IMR-90 (cell line): ENCODE measurements at regions not wholly inside any gene's neighbourhood (a gene's known extent, or its start where the extent isn't known, plus 50 kb on each side); places are given as distances from the start of the nearest gene placed in this dataset.

Source experiments
- ATAC-seq: fragments of 200-7000 bp; cut with Tn5 transposase; 2 replicates; pipeline ENCODE4 v1.9.1; 2020; ENCODE audit warnings: low read depth, mild to moderate bottlenecking, moderate library complexity
- BruUV-seq: library from RNA; stranded (reverse); fragments of 400-500 nt; replicated peaks from 2 replicates; lab custom pipeline; 2021; lab: Mats Ljungman, UMichigan
- CTCF ChIA-PET: fragments of 300-600 bp; formaldehyde crosslinking; extraction: SDS; loops from one replicate; lab custom pipeline; 2021; ENCODE audit warnings: antibody characterized with exemption; lab: Yijun Ruan, JAX
- POLR2A ChIA-PET: fragments of 300-600 bp; sonication (Branson Sonifier 250); formaldehyde crosslinking; loops from one replicate; lab custom pipeline; 2022; ENCODE audit warnings: antibody characterized with exemption; ENCODE audit not compliant: unreplicated experiment; lab: Charles Lee
- DNase-seq: peaks from one replicate; pipeline ENCODE4 v3.0.0; 2013
- H2AFZ ChIP-seq: replicated peaks from 2 replicates; pipeline ENCODE3; 2013; ENCODE audit warnings: low read length, mild to moderate bottlenecking; ENCODE audit not compliant: poor library complexity
- H2AK5ac ChIP-seq: 2 replicates; pipeline ENCODE4 v1.6.1; 2013; ENCODE audit warnings: low read depth, low read length, inconsistent platforms
- H2AK9ac ChIP-seq: replicated peaks from 2 replicates; pipeline ENCODE3; 2013; ENCODE audit warnings: mild to moderate bottlenecking, low read depth, low read length, moderate library complexity; ENCODE audit not compliant: poor library complexity
- H2BK120ac ChIP-seq: 2 replicates; pipeline ENCODE4 v1.6.1; 2013; ENCODE audit warnings: low read depth, low read length, inconsistent platforms
- H2BK15ac ChIP-seq: 3 replicates; pipeline ENCODE4 v1.6.1; 2013; ENCODE audit warnings: low read depth, low read length, inconsistent platforms
- H2BK20ac ChIP-seq: 2 replicates; pipeline ENCODE4 v1.6.1; 2013; ENCODE audit warnings: low read depth, mild to moderate bottlenecking, inconsistent platforms, low read length, moderate library complexity
- H2BK5ac ChIP-seq: 2 replicates; pipeline ENCODE4 v1.6.1; 2013; ENCODE audit warnings: mild to moderate bottlenecking, low read depth, low read length, inconsistent platforms; ENCODE audit not compliant: poor library complexity, severe bottlenecking
- H3K14ac ChIP-seq: replicated peaks from 2 replicates; pipeline ENCODE4 v1.6.1; 2013; ENCODE audit warnings: low read depth, low read length, inconsistent platforms
- H3K18ac ChIP-seq: 2 replicates; pipeline ENCODE4 v1.6.1; 2013; ENCODE audit warnings: low read depth, low read length, control low read depth
- H3K23ac ChIP-seq: 2 replicates; pipeline ENCODE4 v1.6.1; 2013; ENCODE audit warnings: low read depth, low read length, inconsistent platforms
- H3K27ac ChIP-seq: 2 replicates; pipeline ENCODE4 v1.5.1; 2013; ENCODE audit warnings: mild to moderate bottlenecking, control low read depth, low read length; ENCODE audit not compliant: insufficient read depth
- H3K27me3 ChIP-seq: 2 replicates; pipeline ENCODE4 v1.6.1; 2013; ENCODE audit warnings: low read length; ENCODE audit not compliant: control insufficient read depth, insufficient read depth
- H3K36me3 ChIP-seq: 2 replicates; pipeline ENCODE4 v1.6.1; 2013; ENCODE audit warnings: low read length, mixed read lengths; ENCODE audit not compliant: control insufficient read depth, insufficient read depth
- H3K4ac ChIP-seq: 2 replicates; pipeline ENCODE4 v1.6.1; 2013; ENCODE audit warnings: low read depth, low read length, inconsistent platforms
- H3K4me1 ChIP-seq: 2 replicates; pipeline ENCODE4 v1.6.1; 2013; ENCODE audit warnings: low read length, mixed read lengths; ENCODE audit not compliant: control insufficient read depth, insufficient read depth
- H3K4me2 ChIP-seq: 2 replicates; pipeline ENCODE4 v1.6.1; 2013; ENCODE audit warnings: low read depth, mild to moderate bottlenecking, control low read depth, low read length, moderate library complexity
- H3K4me3 ChIP-seq: 2 replicates; pipeline ENCODE4 v1.5.1; 2013; ENCODE audit warnings: low read depth, mild to moderate bottlenecking, control low read depth, low read length, moderate library complexity; ENCODE audit not compliant: insufficient read depth
- H3K56ac ChIP-seq: 2 replicates; pipeline ENCODE4 v1.6.1; 2013; ENCODE audit warnings: low read length, inconsistent platforms; ENCODE audit not compliant: insufficient read depth; ENCODE audit errors: extremely low read depth
- H3K79me1 ChIP-seq, 2 experiments: 2 replicates each; pipeline ENCODE4 v1.6.1; 2013; ENCODE audit warnings: low read length in 2 of 2, inconsistent platforms in 1 of 2, low read depth in 1 of 2
- H3K9ac ChIP-seq: 2 replicates; pipeline ENCODE4 v1.6.1; 2013; ENCODE audit warnings: low read depth, low read length, control low read depth
- H3K9me1 ChIP-seq: 2 replicates; pipeline ENCODE4 v1.6.1; 2013; ENCODE audit warnings: low read length, inconsistent platforms; ENCODE audit not compliant: insufficient read depth
- H3K9me3 ChIP-seq: 2 replicates; pipeline ENCODE4 v1.6.1; 2013; ENCODE audit warnings: low read length; ENCODE audit not compliant: control insufficient read depth, insufficient read depth
- H4K20me1 ChIP-seq: 2 replicates; pipeline ENCODE4 v1.6.1; 2013; ENCODE audit warnings: low read length, inconsistent platforms; ENCODE audit not compliant: insufficient read depth
- H4K5ac ChIP-seq: 2 replicates; pipeline ENCODE4 v1.6.1; 2013; ENCODE audit warnings: mild to moderate bottlenecking, low read depth, low read length, control low read depth
- H4K8ac ChIP-seq, 2 experiments: 2 replicates each; pipeline ENCODE4 v1.6.1; 2013; ENCODE audit warnings: low read depth in 2 of 2, low read length in 2 of 2, control low read depth in 1 of 2, inconsistent platforms in 1 of 2
- H4K91ac ChIP-seq: 2 replicates; pipeline ENCODE4 v1.6.1; 2013; ENCODE audit warnings: low read depth, low read length, inconsistent platforms; ENCODE audit not compliant: insufficient read depth
- BHLHE40 ChIP-seq: fragments of 150-350 bp; IDR thresholded peaks from 2 replicates; pipeline ENCODE4 v1.6.1; 2016; ENCODE audit warnings: mild to moderate bottlenecking, low read depth, low read length
- CEBPB ChIP-seq: IDR thresholded peaks from 2 replicates; pipeline ENCODE4 v1.6.1; 2012; ENCODE audit warnings: low read depth, low read length, improper control_type of control experiment
- CHD1 ChIP-seq: IDR thresholded peaks from 2 replicates; pipeline ENCODE4 v1.6.1; 2012; ENCODE audit warnings: low read depth, low read length, improper control_type of control experiment
- FOS ChIP-seq: fragments of 150-350 bp; IDR thresholded peaks from 2 replicates; pipeline ENCODE4 v1.6.1; 2016; ENCODE audit warnings: low read depth, low read length
- MAFK ChIP-seq: IDR thresholded peaks from 2 replicates; pipeline ENCODE4 v1.6.1; 2012; ENCODE audit warnings: low read depth, low read length, improper control_type of control experiment
- MAZ ChIP-seq: IDR thresholded peaks from 2 replicates; pipeline ENCODE4 v1.6.1; 2012; ENCODE audit warnings: low read depth, mild to moderate bottlenecking, low read length, improper control_type of control experiment, moderate library complexity, borderline replicate concordance
- MXI1 ChIP-seq: IDR thresholded peaks from 2 replicates; pipeline ENCODE4 v1.6.1; 2012; ENCODE audit warnings: low read depth, mild to moderate bottlenecking, low read length, moderate library complexity, borderline replicate concordance
- NFE2L2 ChIP-seq: fragments of 150-350 bp; IDR thresholded peaks from 2 replicates; pipeline ENCODE4 v1.6.1; 2016; ENCODE audit warnings: low read depth, mild to moderate bottlenecking, low read length
- POLR2A ChIP-seq: IDR thresholded peaks from 2 replicates; pipeline ENCODE4 v1.6.1; 2012; ENCODE audit warnings: mild to moderate bottlenecking, low read depth, low read length
- RAD21 ChIP-seq: IDR thresholded peaks from 2 replicates; pipeline ENCODE4 v1.6.1; 2012; ENCODE audit warnings: low read length, improper control_type of control experiment
- RCOR1 ChIP-seq: IDR thresholded peaks from 2 replicates; pipeline ENCODE4 v1.6.1; 2012; ENCODE audit warnings: mild to moderate bottlenecking, low read length, improper control_type of control experiment; ENCODE audit not compliant: insufficient replicate concordance
- RFX5 ChIP-seq: IDR thresholded peaks from 2 replicates; pipeline ENCODE4 v1.8.0; 2012; ENCODE audit warnings: low read depth, mild to moderate bottlenecking, low read length, moderate library complexity
- SMC3 ChIP-seq: fragments of 150-350 bp; IDR thresholded peaks from 2 replicates; pipeline ENCODE4 v1.6.1; 2016; ENCODE audit warnings: low read depth, mild to moderate bottlenecking, antibody characterized with exemption, low read length, moderate library complexity
- WGBS, 2 experiments: methylation state at CpG; one replicate each; pipeline versions ENCODE4 v1.1.5 to v1.1.7; 2013; ENCODE audit warnings: missing lambda C conversion rate in 2 of 2; ENCODE audit not compliant: insufficient read length in 1 of 2; ENCODE audit errors: extremely low coverage in 2 of 2; 5-methylcytosine and 5-hydroxymethylcytosine counted together
- dilution Hi-C: fragments of 300-500 bp; cut with HindIII; formaldehyde crosslinking; loops from one replicate; pipeline ENCODE4 v1.14.3; 2018; ENCODE audit warnings: low sequenced_read_pairs; ENCODE audit not compliant: unreplicated experiment
- in situ Hi-C: fragments of 300-500 bp; cut with MboI; formaldehyde crosslinking; loops from 3 replicates; pipeline ENCODE4 v1.14.3; 2019; ENCODE audit warnings: low sequenced_read_pairs, inconsistent platforms, mixed read lengths
- intact Hi-C: fragments of 100-400 bp; cut with micrococcal nuclease; formaldehyde crosslinking; loops from 2 replicates; pipeline ENCODE4 v1.10.0; 2022
- TF ChIP-seq, protein P1 (sequence below): conservative IDR thresholded peaks from 2 replicates; pipeline ENCODE4 v1.5.1; 2012; ENCODE audit warnings: mild to moderate bottlenecking, low read depth, low read length, improper control_type of control experiment
- TF ChIP-seq, protein P2 (sequence below): fragments of 150-350 bp; IDR thresholded peaks from 2 replicates; pipeline ENCODE4 v1.6.1; 2016; ENCODE audit warnings: low read depth, mild to moderate bottlenecking, low read length, moderate library complexity, borderline replicate concordance

DNA sequence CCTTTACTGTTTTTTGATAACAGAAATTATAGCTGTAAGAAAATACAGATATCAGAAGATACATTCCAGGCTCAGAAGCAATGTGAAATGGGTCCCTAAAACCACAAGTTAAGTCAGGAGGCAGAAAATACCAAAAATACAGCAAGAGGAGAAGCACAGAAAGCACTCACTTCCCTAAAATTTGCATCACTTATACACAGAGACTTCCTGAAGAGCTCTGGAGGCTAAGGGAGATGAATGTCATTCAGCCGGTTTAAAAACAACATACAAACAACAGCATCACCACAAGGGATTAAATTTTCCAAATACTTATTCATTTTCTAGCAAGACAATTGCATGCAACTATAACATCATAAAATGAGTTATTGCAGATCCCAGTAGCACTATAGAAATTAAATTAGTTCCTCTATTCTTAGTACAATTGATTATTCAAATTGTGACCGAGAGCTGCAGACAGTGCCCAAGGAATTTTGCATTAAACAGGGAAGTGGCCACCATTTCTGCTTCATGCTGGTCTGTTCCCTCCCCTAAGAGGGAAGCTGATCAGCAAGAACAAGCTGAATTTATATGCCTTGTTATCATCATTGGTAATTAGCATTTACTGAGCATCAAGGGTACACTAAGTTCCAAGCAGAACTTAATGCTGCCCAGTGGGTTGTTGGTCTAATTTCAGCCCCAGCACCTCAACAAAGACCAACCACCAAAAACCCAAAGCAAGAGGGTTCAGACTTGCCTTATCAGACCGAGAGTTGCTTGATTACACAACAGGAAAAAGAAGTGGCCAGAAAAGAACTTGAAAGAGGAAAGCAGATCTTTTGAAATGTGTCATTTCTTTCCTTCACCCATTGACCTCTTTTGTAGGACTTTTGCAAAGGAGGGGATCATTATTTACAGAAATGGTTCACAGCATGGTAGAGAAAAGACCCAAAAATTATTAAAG, 140.7 kb downstream of the KCTD12 start:
- Histone ChIP-seq H2BK15ac (no peak overlapping the region; the same call in 2 of the 3 replicates), H3K9ac (no peak overlapping the region), H3K4ac (no peak overlapping the region), H2BK120ac (no peak overlapping the region), H3K79me1 (no peaks in the 10 kb centered on the region), H2AFZ (no peak overlapping the region), H4K8ac (no peak overlapping the region), H4K91ac (no peak overlapping the region), H4K20me1 (no peaks in the 10 kb centered on the region), H2AK9ac (no peak overlapping the region), H2BK20ac (no peak overlapping the region; the same call in 1 of the 2 replicates), H3K36me3 (no peaks in the 10 kb centered on the region), H3K14ac (0 out of 2 replicates have a peak overlapping the region, but pooled peaks have one; percentile 21), H2BK5ac (no peak overlapping the region), H3K56ac (no peak overlapping the region), H3K4me1 (peaks cover 1% of the 10 kb centered on the region; the same call in 1 of the 2 replicates), H3K23ac (no peak overlapping the region), H4K5ac (no peak overlapping the region), H3K9me1 (no peaks in the 10 kb centered on the region), H3K4me3 (no peak overlapping the region), H2AK5ac (no peak overlapping the region), H3K18ac (no peak overlapping the region), H3K4me2 (no peak overlapping the region), H3K27me3 (no peaks in the 10 kb centered on the region; the same call in 1 of the 2 replicates), H3K9me3 (peaks cover 3% of the 10 kb centered on the region; the same call in 1 of the 2 replicates), H3K27ac (no peak overlapping the region)
- BruUV-seq: no TSS peak
- intact Hi-C loops: no loop called here
- no peak for DNase-seq
- ChIA-PET CTCF (interaction anchor here (0.6 kb wide), 1 partner anchor 36 kb away, joined by 8 read pairs; no protein-coding TSS in a partner anchor), POLR2A (no interaction called here)
- in situ Hi-C loops: no loop called here
- no peak for TF ChIP-seq CHD1
- no peak for TF ChIP-seq SMC3
- TF ChIP-seq POLR2A: no peak
- TF ChIP-seq MXI1: no peak
- TF ChIP-seq RAD21: no peak
- TF ChIP-seq RFX5: no peak
- TF ChIP-seq, protein P1, sequence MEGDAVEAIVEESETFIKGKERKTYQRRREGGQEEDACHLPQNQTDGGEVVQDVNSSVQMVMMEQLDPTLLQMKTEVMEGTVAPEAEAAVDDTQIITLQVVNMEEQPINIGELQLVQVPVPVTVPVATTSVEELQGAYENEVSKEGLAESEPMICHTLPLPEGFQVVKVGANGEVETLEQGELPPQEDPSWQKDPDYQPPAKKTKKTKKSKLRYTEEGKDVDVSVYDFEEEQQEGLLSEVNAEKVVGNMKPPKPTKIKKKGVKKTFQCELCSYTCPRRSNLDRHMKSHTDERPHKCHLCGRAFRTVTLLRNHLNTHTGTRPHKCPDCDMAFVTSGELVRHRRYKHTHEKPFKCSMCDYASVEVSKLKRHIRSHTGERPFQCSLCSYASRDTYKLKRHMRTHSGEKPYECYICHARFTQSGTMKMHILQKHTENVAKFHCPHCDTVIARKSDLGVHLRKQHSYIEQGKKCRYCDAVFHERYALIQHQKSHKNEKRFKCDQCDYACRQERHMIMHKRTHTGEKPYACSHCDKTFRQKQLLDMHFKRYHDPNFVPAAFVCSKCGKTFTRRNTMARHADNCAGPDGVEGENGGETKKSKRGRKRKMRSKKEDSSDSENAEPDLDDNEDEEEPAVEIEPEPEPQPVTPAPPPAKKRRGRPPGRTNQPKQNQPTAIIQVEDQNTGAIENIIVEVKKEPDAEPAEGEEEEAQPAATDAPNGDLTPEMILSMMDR: no peak
- TF ChIP-seq, protein P2, sequence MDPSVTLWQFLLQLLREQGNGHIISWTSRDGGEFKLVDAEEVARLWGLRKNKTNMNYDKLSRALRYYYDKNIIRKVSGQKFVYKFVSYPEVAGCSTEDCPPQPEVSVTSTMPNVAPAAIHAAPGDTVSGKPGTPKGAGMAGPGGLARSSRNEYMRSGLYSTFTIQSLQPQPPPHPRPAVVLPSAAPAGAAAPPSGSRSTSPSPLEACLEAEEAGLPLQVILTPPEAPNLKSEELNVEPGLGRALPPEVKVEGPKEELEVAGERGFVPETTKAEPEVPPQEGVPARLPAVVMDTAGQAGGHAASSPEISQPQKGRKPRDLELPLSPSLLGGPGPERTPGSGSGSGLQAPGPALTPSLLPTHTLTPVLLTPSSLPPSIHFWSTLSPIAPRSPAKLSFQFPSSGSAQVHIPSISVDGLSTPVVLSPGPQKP: no peak
- no peak for TF ChIP-seq MAFK
- no peak for TF ChIP-seq RCOR1
- TF ChIP-seq BHLHE40: no peak
- TF ChIP-seq NFE2L2: no peak
- no peak for TF ChIP-seq MAZ
- TF ChIP-seq CEBPB: no peak
- TF ChIP-seq FOS: no peak
- dilution Hi-C loops: no loop called here
- no CpG with 5 or more reads among the region's 3 CpGs for WGBS, 2 experiments
- no peak for ATAC-seq
